Thyroid gland (tissue), 4 donors: ENCODE measurements at regions not wholly inside any gene's neighbourhood (a gene's known extent, or its start where the extent isn't known, plus 50 kb on each side); places are given as distances from the start of the nearest gene placed in this dataset.

Experiments
- DNase-seq, 2 donors: peaks; one replicate each; pipeline ENCODE4 v3.0.0-alpha.2; 2019
- H3K27ac ChIP-seq, 3 donors: fragments of 200-600 bp; sonication (generic); 1 replicate in 2 of 3; 2 replicates in 1 of 3; pipeline ENCODE4 v1.5.1; 2016 to 2019; ENCODE audit warnings: mild to moderate bottlenecking in 1 of 3, moderate library complexity in 1 of 3
- H3K27me3 ChIP-seq: fragments of 200-600 bp; sonication (generic); one replicate; pipeline ENCODE4 v1.5.1; 2019
- H3K36me3 ChIP-seq, 2 donors: fragments of 200-600 bp; sonication (generic); one replicate each; pipeline ENCODE4 v1.5.1; 2016 to 2019
- H3K4me1 ChIP-seq, 2 donors: fragments of 200-600 bp; sonication (generic); one replicate each; pipeline ENCODE4 v1.5.1; 2017 to 2019
- H3K4me3 ChIP-seq, 3 donors: fragments of 200-600 bp; sonication (generic); replicated peaks in 1 of 3; 1 replicate in 2 of 3; 2 replicates in 1 of 3; pipeline ENCODE4 v1.5.1; 2016; ENCODE audit warnings: mild to moderate bottlenecking in 1 of 3
- H3K9me3 ChIP-seq: fragments of 200-600 bp; sonication (generic); one replicate; pipeline ENCODE4 v1.5.1; 2017
- POLR2A ChIP-seq, 2 donors: fragments of 450-650 bp; IDR thresholded peaks; one replicate each; pipeline ENCODE4 v1.6.1; 2017; ENCODE audit warnings: antibody characterized with exemption in 2 of 2, mild to moderate bottlenecking in 2 of 2, moderate library complexity in 1 of 2
- WGBS, 2 donors: methylation state at CpG; one replicate each; pipeline ENCODE4 v1.1.5; 2017; 5-methylcytosine and 5-hydroxymethylcytosine counted together
- intact Hi-C: fragments of 100-400 bp; cut with DNase I; formaldehyde crosslinking; loops from one replicate; pipeline ENCODE4 v1.15.1; 2023
- TF ChIP-seq, protein P1 (sequence below), 6 experiments: fragments of 200-600 bp in 3 of 6; fragments of 450-650 bp in 3 of 6; sonication (generic) in 3 of 6; IDR thresholded peaks; one replicate each; pipeline ENCODE4 v1.5.1; 2016 to 2019; ENCODE audit warnings: antibody characterized with exemption in 6 of 6, mild to moderate bottlenecking in 2 of 6, inconsistent platforms in 1 of 6, moderate library complexity in 1 of 6

DNA sequence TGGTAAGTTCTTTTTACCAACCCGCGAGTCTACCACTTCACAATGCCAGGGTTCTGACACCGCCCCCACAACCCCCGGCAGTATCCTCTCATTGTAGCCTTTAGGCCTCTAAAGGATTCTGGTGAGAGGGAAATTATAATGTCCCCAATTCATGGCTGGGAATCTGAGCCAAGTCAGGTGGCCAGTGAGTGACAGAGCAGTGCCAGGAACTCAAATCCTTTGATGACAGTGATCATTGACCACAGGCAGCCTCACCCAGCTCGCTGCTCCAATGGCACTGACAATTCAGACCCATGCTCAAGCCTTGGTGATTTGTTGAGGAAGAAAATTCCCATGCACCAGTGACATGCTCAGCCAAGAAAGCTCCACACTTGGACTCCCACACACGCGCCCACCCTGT is 63.4 kb upstream of the CSF1 start:
- no peak for TF ChIP-seq POLR2A (IDR thresholded peaks at IDR 0.05)
- TF ChIP-seq, protein P1, sequence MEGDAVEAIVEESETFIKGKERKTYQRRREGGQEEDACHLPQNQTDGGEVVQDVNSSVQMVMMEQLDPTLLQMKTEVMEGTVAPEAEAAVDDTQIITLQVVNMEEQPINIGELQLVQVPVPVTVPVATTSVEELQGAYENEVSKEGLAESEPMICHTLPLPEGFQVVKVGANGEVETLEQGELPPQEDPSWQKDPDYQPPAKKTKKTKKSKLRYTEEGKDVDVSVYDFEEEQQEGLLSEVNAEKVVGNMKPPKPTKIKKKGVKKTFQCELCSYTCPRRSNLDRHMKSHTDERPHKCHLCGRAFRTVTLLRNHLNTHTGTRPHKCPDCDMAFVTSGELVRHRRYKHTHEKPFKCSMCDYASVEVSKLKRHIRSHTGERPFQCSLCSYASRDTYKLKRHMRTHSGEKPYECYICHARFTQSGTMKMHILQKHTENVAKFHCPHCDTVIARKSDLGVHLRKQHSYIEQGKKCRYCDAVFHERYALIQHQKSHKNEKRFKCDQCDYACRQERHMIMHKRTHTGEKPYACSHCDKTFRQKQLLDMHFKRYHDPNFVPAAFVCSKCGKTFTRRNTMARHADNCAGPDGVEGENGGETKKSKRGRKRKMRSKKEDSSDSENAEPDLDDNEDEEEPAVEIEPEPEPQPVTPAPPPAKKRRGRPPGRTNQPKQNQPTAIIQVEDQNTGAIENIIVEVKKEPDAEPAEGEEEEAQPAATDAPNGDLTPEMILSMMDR (IDR thresholded peaks at IDR 0.05) = no peak
- peak overlapping the region; percentile 65 to 77 (median 70) for H3K27ac ChIP-seq
- H3K36me3 ChIP-seq = no peaks in the 10 kb centered on the region
- H3K4me3 ChIP-seq = no peak overlapping the region
- peaks cover 21 to 26% of the 10 kb centered on the region in 2 donors for H3K4me1 ChIP-seq
- intact Hi-C loops = no loop called here
- H3K9me3 ChIP-seq = no peaks in the 10 kb centered on the region
- 74 to 76% methylated on average over 7 of the region's 7 CpGs for WGBS, 2 donors
- no peaks in the 10 kb centered on the region for H3K27me3 ChIP-seq
- peak; percentile 18 to 35 for DNase-seq

DNA sequence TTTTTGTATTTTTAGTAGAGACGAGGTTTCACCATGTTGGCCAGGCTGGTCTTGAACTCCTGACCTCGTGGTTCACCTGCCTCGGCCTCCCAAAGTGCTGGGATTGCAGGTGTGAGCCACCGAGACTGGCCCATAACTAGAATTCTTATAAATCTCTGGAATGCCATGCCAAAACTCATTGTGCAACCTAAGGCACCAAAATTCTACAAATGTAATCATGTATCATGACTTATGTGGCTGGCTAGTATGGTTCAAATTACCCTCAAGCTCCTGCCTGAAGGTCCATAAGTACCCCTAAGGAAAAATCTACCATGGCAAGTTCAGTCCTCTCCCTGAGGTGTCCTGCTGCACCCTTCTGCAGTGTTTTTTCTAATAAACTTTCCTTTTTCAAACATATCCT is 63.8 kb upstream of the CSF1 start:
- Histone ChIP-seq H3K27ac (peak overlapping the region; percentile 65 to 77 (median 70)), H3K9me3 (no peaks in the 10 kb centered on the region), H3K36me3 (no peaks in the 10 kb centered on the region), H3K4me3 (no peak overlapping the region), H3K4me1 (peaks cover 21 to 26% of the 10 kb centered on the region in 2 donors), H3K27me3 (no peaks in the 10 kb centered on the region)
- WGBS, 2 donors = 86 to 89% methylated on average over 4 of the region's 4 CpGs
- no peak for DNase-seq
- no peak for TF ChIP-seq POLR2A (IDR thresholded peaks at IDR 0.05)
- TF ChIP-seq, protein P1 (IDR thresholded peaks at IDR 0.05) = no peak
- intact Hi-C loops = no loop called here

DNA sequence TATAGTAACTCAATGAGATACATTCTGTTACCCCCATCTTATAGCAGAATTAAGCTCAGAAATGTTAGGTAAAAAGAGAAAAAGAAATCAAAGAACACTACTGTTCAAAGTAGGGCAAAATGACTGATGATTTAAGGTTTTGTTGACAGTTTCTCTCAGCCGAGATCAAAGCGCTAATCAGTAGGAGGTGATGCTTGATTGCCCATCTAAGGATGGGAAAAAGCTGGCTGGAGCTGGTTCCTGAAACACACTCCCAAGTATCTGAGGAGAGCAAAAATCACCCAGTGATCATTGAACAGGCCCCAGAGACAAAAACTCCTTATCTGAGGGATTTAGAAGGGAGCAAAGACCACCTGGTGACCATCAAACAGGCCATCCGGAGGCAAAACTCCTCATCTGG is 64.5 kb upstream of the CSF1 start:
- intact Hi-C loops = no loop called here
- peak; percentile 58 to 61 for DNase-seq
- Histone ChIP-seq H3K27ac (peak overlapping the region; percentile 65 to 77 (median 70)), H3K4me1 (peaks cover 21 to 26% of the 10 kb centered on the region in 2 donors), H3K36me3 (no peaks in the 10 kb centered on the region), H3K4me3 (no peak overlapping the region), H3K9me3 (no peaks in the 10 kb centered on the region), H3K27me3 (no peaks in the 10 kb centered on the region)
- no peak for TF ChIP-seq POLR2A (IDR thresholded peaks at IDR 0.05)
- TF ChIP-seq, protein P1 (IDR thresholded peaks at IDR 0.05) = no peak
- WGBS, 2 donors = 33 to 57% methylated on average over 3 of the region's 3 CpGs

DNA sequence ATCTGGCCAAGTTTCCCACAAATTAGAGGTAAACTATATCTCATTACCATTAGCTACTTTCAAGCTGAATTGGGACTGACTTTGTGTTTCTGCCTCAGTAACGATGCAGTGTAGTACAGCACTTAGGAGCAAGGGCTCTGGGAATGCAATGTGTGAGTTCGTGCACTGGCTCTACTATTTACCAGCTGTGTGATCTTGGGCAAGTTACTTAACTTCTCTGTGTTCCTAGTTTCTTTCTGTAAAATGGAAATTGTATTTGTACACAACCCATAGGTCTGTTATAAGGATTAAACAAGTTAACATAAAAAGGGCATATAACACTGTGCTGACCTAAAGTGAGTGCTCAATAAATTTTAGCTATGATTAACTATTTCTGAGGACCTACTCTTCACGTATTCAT is 65.0 kb upstream of the CSF1 start:
- WGBS, 2 donors = 86 to 91% methylated on average over 3 of the region's 3 CpGs
- intact Hi-C loops = no loop called here
- TF ChIP-seq, protein P1 (IDR thresholded peaks at IDR 0.05) = no peak
- no peak for TF ChIP-seq POLR2A (IDR thresholded peaks at IDR 0.05)

DNA sequence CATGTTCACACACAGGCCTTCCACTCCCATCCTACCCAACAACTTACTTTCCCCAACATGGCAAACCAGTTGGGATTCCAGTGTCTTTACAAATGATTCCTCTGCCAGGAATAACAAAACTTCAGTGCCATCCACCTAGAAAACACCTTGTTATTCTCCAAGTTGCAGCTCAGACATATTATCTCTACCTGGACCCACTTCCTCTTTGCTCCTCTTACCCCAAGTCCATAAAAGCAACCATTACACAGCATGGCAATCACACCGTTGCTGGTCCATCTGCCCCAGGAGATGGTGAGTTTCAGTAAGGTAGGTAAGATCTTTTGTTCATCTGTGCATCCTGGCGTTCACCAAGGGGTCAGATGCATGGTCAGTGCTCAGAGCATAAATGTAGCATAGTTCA is 66.0 kb upstream of the CSF1 start:
- Histone ChIP-seq H3K4me1 (peaks cover 21 to 26% of the 10 kb centered on the region in 2 donors), H3K27ac (no peak overlapping the region), H3K4me3 (no peak overlapping the region), H3K36me3 (no peaks in the 10 kb centered on the region), H3K27me3 (no peaks in the 10 kb centered on the region), H3K9me3 (no peaks in the 10 kb centered on the region)
- DNase-seq = no peak
- WGBS, 2 donors = 87 to 100% methylated on average over 2 of the region's 2 CpGs
- intact Hi-C loops = no loop called here
- TF ChIP-seq POLR2A (IDR thresholded peaks at IDR 0.05) = no peak
- TF ChIP-seq, protein P1 (IDR thresholded peaks at IDR 0.05) = no peak

More for the DNA sequence above, 65.0 kb upstream of the CSF1 start:
- H3K9me3 ChIP-seq = no peaks in the 10 kb centered on the region
- H3K27me3 ChIP-seq = no peaks in the 10 kb centered on the region
- H3K4me3 ChIP-seq = no peak overlapping the region
- no peaks in the 10 kb centered on the region for H3K36me3 ChIP-seq
- H3K4me1 ChIP-seq = peaks cover 21 to 26% of the 10 kb centered on the region in 2 donors
- no peak for DNase-seq
- H3K27ac ChIP-seq = peak overlapping the region in 1 of 3 donors; percentile 70
